Esophagus squamous epithelium (tissue), 5 donors: ENCODE measurements at regions not wholly inside any gene's neighbourhood (a gene's known extent, or its start where the extent isn't known, plus 50 kb on each side); places are given as distances from the start of the nearest gene placed in this dataset.

ENCODE experiments used
- DNase-seq: peaks from one replicate; lab custom pipeline; 2025; lab: John Stamatoyannopoulos, UW
- H3K27ac ChIP-seq, 4 donors: fragments of 200-600 bp; sonication (generic); one replicate each; pipeline ENCODE4 v1.5.1; 2016 to 2019; ENCODE audit warnings: mild to moderate bottlenecking in 1 of 4
- H3K27me3 ChIP-seq, 4 donors: fragments of 200-600 bp; sonication (generic); 1 replicate in 3 of 4; 2 replicates in 1 of 4; pipeline versions ENCODE4 v1.5.1 to v1.6.0; 2017 to 2021; ENCODE audit warnings: antibody characterized with exemption in 1 of 4
- H3K36me3 ChIP-seq, 3 donors: fragments of 200-600 bp; sonication (generic); one replicate each; pipeline ENCODE4 v1.5.1; 2016 to 2019
- H3K4me1 ChIP-seq, 3 donors: fragments of 200-600 bp; sonication (generic); one replicate each; pipeline ENCODE4 v1.5.1; 2017 to 2019
- H3K4me3 ChIP-seq, 4 donors: fragments of 200-600 bp; sonication (generic); 1 replicate in 3 of 4; 2 replicates in 1 of 4; pipeline ENCODE4 v1.5.1; 2016 to 2019; ENCODE audit warnings: mild to moderate bottlenecking in 2 of 4, moderate library complexity in 1 of 4
- H3K9me3 ChIP-seq, 3 donors: fragments of 200-600 bp; sonication (generic); one replicate each; pipeline ENCODE4 v1.5.1; 2016 to 2019
- POLR2A ChIP-seq, 4 donors: fragments of 450-650 bp; IDR thresholded peaks; one replicate each; pipeline ENCODE4 v1.6.1; 2017; ENCODE audit warnings: antibody characterized with exemption in 4 of 4, mild to moderate bottlenecking in 4 of 4, moderate library complexity in 3 of 4
- WGBS, 2 donors: methylation state at CpG; one replicate each; pipeline ENCODE4 v1.1.5; 2018; 5-methylcytosine and 5-hydroxymethylcytosine counted together
- intact Hi-C: fragments of 100-400 bp; cut with DNase I; formaldehyde crosslinking; loops from one replicate; pipeline ENCODE4 v1.15.0; 2022
- TF ChIP-seq, protein P1 (sequence below), 6 experiments: fragments of 450-650 bp in 4 of 6; fragments of 200-600 bp in 2 of 6; sonication (generic) in 2 of 6; IDR thresholded peaks; one replicate each; pipeline ENCODE4 v1.5.1; 2016 to 2019; ENCODE audit warnings: antibody characterized with exemption in 6 of 6, mild to moderate bottlenecking in 4 of 6, moderate library complexity in 4 of 6
- donor health status: DM: yes; HTN: yes; CAD: no.

DNA sequence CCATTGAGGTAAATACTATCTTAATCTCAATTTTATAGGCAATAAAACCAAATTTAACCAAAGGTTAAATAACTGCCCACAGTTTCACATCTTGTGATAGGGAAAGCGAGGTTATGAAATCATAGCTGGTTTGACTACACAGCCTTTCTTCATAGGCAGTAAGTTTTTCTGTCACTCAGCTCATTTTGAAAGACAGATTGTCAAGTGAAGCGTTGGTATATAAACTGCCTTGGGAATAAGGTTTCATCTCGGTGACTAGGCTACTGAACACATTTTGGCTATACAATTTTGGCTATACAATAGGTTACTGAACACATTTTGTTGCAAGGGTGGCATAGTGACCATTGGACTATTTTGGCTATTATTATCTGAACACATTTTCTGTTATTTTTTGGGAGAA is 793.7 kb downstream of the TRHDE start:
- Histone ChIP-seq H3K27me3 (no peaks in the 10 kb centered on the region), H3K4me1 (no peaks in the 10 kb centered on the region), H3K36me3 (no peaks in the 10 kb centered on the region), H3K9me3 (no peaks in the 10 kb centered on the region), H3K27ac (no peak overlapping the region), H3K4me3 (no peak overlapping the region)
- TF ChIP-seq, protein P1, sequence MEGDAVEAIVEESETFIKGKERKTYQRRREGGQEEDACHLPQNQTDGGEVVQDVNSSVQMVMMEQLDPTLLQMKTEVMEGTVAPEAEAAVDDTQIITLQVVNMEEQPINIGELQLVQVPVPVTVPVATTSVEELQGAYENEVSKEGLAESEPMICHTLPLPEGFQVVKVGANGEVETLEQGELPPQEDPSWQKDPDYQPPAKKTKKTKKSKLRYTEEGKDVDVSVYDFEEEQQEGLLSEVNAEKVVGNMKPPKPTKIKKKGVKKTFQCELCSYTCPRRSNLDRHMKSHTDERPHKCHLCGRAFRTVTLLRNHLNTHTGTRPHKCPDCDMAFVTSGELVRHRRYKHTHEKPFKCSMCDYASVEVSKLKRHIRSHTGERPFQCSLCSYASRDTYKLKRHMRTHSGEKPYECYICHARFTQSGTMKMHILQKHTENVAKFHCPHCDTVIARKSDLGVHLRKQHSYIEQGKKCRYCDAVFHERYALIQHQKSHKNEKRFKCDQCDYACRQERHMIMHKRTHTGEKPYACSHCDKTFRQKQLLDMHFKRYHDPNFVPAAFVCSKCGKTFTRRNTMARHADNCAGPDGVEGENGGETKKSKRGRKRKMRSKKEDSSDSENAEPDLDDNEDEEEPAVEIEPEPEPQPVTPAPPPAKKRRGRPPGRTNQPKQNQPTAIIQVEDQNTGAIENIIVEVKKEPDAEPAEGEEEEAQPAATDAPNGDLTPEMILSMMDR (IDR thresholded peaks at IDR 0.05), result no peak
- TF ChIP-seq POLR2A (IDR thresholded peaks at IDR 0.05), result no peak
- intact Hi-C loops, result no loop called here
- no peak for DNase-seq
- 69 to 88% methylated on average over 3 of the region's 3 CpGs for WGBS, 2 donors

DNA sequence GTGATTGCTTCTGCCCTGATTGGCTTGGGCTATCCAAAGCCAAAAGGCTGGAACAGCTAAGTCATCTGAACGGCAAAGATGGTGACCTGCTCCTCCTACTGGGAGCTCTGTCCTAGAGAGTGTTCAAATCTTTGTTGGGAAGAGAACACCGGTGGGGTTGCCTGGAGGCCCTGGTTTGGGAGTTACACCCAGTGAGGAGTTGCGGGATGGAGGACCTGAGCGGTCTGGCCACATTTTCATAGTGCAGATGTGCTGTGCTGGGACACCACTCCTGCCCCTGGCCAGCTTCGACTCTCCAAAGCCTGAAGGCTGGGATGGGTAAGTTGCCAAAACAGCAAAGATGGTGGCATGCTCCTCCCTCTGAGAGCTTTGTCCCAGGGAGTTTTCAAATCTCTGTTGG is 795.4 kb downstream of the TRHDE start:
- Histone ChIP-seq H3K27ac (no peak overlapping the region), H3K4me1 (no peaks in the 10 kb centered on the region), H3K4me3 (no peak overlapping the region), H3K27me3 (no peaks in the 10 kb centered on the region), H3K9me3 (no peaks in the 10 kb centered on the region), H3K36me3 (no peaks in the 10 kb centered on the region)
- no peak for DNase-seq
- intact Hi-C loops, result no loop called here
- TF ChIP-seq POLR2A (IDR thresholded peaks at IDR 0.05), result no peak
- TF ChIP-seq, protein P1 (IDR thresholded peaks at IDR 0.05), result no peak
- 76 to 88% methylated on average over 2 to 5 of the region's 5 CpGs for WGBS, 2 donors

DNA sequence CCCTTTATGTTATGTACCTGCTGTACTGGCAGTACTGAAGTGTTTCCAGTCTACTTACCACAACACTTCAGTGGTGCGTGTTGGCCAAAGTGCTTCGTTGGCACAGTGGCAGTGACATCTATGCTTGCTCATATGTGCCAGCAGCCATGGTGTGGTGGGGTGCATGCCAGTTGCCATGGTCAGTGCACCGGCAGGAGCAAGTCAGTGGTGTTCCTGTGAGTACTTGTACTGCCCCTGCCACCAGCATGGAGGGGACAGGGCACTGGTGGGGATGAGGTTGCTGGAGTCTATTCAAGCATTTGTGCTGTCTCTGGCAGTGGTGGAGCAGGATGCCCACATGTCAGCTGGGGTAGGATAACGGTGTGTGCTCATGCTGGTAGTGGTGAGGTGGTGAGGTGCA is 800.0 kb downstream of the TRHDE start:
- WGBS, 2 donors, result 57 to 94% methylated on average over 1 to 3 of the region's 4 CpGs
- TF ChIP-seq, protein P1 (IDR thresholded peaks at IDR 0.05), result no peak
- no peak for TF ChIP-seq POLR2A (IDR thresholded peaks at IDR 0.05)
- no peak for DNase-seq

DNA sequence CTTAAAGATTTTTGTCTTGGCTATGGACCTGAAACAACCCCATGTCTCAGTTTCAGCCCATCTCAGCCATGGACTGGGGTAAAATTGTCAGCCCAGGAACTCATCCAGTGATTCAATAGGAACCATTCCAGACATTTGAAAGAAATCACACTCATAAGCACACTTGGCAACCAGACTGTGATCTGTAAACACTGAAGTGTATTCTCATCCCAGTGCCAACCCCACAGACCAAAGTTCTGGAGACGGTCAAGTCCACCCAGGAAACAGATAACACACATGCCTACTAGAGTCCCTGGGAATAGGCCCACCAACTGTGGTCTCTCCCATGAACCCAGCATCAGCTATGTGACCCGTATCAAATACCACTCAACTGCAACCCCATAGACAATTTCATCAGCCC is 804.6 kb downstream of the TRHDE start:
- Histone ChIP-seq H3K9me3 (peaks cover 0 to 11% (median 9%) of the 10 kb centered on the region in 3 donors), H3K4me1 (no peaks in the 10 kb centered on the region), H3K27me3 (no peaks in the 10 kb centered on the region), H3K4me3 (no peak overlapping the region), H3K36me3 (no peaks in the 10 kb centered on the region), H3K27ac (no peak overlapping the region)
- DNase-seq, result no peak
- no peak for TF ChIP-seq POLR2A (IDR thresholded peaks at IDR 0.05)
- TF ChIP-seq, protein P1 (IDR thresholded peaks at IDR 0.05), result no peak
- intact Hi-C loops, result no loop called here
- WGBS, 2 donors, result 69 to 81% methylated on average over 2 of the region's 2 CpGs

More for the DNA sequence above, 800.0 kb downstream of the TRHDE start:
- Histone ChIP-seq H3K27ac (no peak overlapping the region), H3K4me1 (no peaks in the 10 kb centered on the region), H3K4me3 (no peak overlapping the region), H3K9me3 (peaks cover 0 to 11% (median 9%) of the 10 kb centered on the region in 3 donors), H3K36me3 (no peaks in the 10 kb centered on the region), H3K27me3 (no peaks in the 10 kb centered on the region)
- intact Hi-C loops, result no loop called here

DNA sequence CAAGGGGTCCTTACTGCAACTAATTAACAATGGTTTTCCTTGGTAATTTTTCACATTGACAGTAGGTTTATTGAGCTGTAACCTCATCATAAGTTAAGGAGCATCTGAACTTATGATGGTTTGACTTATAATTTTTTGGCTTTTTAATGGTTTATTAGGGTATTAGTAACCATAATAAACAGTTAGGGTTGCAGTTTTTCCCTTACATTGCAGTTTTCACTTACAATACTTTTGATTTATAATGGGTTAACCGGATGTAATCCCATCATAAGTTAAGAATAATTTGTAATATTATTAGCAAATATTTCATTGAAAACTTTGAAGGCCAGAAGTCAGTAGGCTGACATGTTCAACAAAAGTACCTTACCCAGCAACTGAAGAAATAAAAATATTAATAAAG is 811.6 kb downstream of the TRHDE start:
- TF ChIP-seq, protein P1 (IDR thresholded peaks at IDR 0.05), result no peak
- no peak for TF ChIP-seq POLR2A (IDR thresholded peaks at IDR 0.05)
- intact Hi-C loops, result no loop called here

More for the DNA sequence above, 811.6 kb downstream of the TRHDE start:
- Histone ChIP-seq H3K36me3 (no peaks in the 10 kb centered on the region), H3K9me3 (peaks cover 0 to 6% (median 0%) of the 10 kb centered on the region in 3 donors), H3K4me1 (no peaks in the 10 kb centered on the region), H3K27me3 (no peaks in the 10 kb centered on the region), H3K27ac (no peak overlapping the region), H3K4me3 (no peak overlapping the region)
- DNase-seq, result no peak
- WGBS, 2 donors, result 30 to 64% methylated on average over 1 of the region's 1 CpG
